HG03135 (cell line): ENCODE measurements at regions not wholly inside any gene's neighbourhood (a gene's known extent, or its start where the extent isn't known, plus 50 kb on each side); places are given as distances from the start of the nearest gene placed in this dataset.
"Not testable (repeated sequence)": the region's sequence is repeated elsewhere in the genome, so short reads cannot be mapped to it uniquely, and the experiment has no call there.

Experiments
- ATAC-seq: cut with Tn5 transposase; IDR thresholded peaks from one replicate; pipeline ENCODE4 v1.9.1; 2021; ENCODE audit warnings: mild to moderate bottlenecking, moderate library complexity; ENCODE audit not compliant: unreplicated experiment

DNA sequence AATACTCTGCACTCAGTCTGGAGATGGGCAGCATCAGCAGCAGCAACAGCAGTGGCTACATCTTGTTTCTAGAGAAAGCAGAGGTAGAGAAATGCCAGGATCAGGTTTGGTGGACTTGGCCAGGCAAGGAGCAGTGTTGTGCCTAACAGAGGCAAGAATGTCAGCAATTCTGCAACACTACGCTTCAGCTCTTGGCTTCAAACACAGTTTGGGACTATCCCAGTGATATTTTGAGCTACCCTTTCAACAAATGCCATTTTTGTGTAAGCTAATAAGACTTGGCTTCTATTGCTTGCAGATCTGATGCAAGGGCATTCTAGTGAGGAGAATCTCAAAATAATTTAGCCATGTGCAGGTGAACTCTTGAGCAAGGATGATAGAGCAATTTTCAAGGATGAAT lies 271.3 kb downstream of the PCDH20 start:
- no peak for ATAC-seq

DNA sequence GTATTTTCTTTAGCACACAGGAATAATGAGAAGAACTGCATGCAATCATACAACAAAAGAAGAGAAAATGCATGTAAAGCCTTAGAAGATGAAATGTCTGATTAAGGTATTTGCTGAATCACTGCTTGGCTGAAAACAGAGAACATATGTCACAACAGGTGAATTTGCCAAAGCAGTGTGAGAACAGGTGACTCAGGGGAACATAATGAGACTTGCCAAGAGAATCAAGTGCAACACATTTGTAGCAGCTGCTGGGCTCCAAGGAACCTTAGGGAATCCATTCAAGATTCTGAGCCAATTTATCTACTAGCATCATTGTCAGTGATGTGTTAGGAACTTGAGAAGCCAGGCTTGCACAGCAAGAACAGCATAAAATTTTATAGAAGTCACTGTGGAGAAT lies 273.1 kb downstream of the PCDH20 start:
- no peak for ATAC-seq

DNA sequence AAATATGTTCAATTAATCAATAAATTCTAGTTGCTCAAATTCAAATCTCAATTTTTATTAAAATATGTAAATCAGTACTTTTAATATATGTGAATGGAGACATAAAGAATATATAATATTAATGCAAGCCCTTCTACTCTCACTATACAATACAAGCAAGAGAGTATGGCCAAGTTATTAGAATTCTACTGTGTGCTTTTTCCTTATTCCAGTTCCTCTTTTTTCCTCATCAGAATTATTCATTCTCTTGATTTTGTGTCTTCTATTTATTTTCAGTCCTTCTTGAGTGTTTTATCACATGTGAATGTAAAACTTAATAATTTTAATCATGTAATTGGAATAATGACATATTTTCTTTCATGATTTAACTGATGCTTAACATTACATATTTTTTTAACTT lies 276.8 kb downstream of the PCDH20 start:
- ATAC-seq: no peak

DNA sequence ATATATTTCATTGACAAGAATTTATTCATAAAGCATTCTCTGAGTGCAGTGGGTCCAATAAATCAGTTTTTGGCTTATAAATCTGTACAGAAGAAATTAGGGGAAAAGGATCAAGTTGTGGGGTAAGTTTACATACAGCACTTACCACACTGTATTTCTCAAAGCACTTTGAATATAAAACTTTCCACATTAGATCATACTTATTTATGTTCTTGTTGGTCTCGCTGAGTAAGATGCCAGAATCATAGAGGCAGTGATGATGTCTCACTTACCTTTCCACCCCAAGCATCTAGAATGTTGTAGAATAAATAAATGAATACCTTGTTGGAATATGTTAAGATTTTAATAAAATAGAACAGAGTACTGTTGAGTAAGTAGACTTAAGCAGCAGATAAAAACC lies 279.1 kb downstream of the PCDH20 start:
- ATAC-seq: no peak

DNA sequence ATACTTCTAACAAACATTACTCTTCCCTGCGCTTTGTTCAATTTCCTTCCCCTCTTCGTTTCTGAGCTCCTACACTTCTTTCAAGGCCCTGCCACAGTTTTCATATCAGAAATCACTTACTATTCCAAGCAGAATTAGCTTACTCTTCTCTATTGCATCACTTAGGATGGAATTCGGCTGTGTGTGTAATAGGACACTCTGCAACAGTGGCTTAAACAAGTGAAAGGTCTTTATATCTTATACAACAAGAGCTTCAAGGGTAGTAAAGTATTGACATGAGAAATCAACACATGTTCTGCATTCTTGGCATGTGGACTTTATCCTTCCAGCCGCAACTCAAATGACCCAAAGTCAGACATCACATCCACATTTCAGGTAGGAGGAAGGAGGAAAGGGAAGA lies 279.6 kb downstream of the PCDH20 start:
- ATAC-seq: no peak

DNA sequence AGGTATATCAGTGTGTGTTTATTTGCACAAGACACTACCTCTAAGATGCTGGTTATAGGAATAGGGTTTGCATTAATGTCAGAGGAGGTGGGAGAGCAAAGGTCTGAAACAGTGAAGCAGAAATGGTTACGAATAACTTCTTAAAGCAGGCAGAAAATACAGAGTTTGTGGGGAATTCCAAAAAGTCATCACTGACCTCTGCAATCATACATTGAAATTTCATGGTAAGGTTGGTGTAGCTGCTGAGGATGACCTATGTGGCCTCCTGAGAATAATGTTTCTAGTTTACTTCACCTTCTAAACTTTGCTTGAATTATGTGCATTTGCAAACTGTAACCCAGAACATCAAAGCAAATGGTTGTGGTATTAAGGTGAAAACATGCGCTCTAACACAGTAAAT lies 280.1 kb downstream of the PCDH20 start:
- no peak for ATAC-seq

DNA sequence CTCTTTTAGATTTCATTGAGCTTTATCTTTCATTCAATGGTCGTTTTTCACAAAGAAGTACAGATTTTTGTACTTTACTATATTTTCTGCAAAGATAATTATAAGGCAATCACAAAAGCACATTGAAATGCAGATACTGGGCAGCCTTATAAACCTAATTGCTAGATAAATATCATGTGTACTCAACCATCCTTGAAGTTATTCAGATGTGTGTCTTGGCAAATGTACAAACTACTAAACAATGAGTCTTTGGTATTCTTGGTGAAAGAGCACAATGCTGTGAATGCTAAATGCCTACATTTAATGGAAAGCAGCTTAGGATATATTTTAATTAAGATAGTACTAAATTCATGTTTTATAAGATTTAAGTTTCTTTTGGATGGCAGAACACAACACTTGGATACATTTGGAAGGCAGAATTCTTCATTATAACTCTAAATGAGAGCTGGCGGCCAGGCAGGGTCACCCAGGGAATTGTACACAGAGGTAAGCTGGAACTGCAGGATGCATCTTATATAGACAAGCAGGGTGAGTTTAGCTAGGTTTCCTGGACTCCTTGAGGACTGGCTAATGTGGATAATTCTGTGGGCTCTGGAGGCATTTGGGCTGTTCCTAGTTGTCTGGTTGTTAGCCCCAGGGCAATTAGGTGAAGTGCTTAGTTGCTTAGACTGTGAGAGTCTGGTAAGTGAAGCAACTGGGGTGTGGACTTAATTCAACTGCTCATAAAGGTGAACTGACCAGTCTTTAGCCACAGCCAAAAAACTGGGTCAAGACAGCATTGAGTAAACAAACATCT lies 286.6 kb downstream of the PCDH20 start:
- ATAC-seq: no peak

DNA sequence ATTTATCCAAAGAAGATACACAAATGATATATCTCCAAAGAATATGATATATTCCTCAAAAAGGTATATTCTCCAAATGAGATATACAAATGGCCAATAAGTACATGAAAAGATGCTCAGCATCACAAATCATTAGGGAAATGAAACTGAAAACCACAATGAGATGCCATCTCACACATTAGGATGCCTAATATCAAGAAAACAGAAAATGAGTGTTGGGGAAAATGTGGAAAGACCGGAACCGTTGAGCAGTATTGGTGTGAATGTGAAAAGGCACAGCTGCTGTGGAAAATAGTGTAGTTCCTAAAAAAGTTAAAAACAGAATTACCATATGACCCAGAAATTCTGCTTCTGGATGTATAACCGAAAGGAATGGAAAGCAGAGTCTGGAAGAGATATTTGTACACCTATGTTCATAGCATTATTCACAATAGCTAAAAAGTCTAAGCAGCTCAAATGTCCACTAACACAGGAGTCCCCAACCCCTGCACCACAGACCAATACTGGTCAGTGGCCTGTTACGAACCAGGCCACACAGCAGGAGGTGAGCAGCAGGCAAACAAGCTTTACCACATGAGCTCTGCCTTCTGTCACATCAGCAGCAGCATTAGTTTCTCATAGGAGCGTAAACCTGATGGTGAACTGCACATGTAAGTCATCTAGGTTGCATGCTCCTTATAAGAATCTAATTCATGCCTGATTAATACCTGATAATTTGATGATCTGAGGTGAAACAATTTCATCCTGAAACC lies 291.9 kb downstream of the PCDH20 start:
- no peak for ATAC-seq

DNA sequence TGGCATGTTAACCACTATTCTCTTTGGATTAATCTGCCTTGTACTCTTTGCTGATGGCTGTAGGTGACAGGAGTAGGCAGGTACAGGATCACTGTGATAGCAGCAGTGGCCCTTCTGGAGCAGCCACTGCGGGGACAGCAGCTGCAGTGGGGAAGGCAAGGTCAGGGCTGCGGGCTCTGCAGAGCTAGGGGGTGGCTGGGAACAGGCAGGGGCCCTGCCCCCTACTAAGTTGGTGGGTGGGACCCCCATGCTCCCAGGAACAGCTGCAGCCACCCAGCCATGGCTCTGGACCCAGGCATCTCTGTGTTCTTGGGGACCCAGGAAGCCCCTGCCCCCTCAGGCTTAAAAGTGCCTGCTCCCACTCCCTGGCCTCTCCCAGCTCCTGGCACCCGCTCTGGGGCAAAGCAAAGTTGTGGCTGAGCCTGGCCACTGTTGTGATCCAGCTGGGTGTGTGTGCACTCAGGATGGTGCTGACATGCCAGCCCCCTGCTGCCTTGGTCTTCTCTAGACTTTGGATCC lies 302.4 kb downstream of the PCDH20 start:
- no peak for ATAC-seq

DNA sequence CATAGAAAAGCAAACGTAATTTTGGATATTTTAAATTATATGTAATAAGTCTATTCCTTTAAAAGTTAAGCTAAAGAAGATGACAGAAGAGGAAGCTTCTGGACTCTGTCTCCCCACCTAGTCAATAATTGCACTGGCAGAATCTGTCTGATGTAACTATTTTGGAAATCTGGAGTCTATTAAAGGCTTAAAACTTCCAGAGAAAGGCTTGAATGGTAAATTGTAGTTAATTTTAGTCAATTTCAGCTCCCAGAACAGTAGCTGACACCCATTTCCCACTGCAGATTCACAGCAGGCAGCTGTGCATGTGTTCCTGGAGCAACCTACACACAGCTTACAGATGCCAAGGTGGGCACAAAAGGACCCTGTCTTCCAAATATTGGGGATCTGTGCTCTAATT lies 304.1 kb downstream of the PCDH20 start:
- ATAC-seq: no peak

DNA sequence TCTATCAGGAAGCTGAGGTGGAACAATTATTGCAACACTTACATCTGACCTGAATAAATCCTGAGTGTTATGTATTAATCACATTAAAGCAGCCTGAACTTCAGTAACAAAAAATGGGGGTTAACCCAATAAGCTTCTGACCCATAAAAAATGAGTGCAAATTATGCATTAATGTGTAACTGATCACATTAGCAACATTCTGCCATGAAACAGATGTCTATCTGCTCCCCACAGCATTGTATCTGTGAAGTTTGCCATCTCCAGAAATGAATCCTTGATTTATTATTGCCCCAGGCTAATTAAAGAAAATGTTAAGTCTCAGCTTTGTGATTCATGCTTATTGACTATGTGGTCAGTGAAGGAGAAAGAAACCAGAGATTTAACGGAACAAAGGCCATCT lies 304.9 kb downstream of the PCDH20 start:
- ATAC-seq: no peak

DNA sequence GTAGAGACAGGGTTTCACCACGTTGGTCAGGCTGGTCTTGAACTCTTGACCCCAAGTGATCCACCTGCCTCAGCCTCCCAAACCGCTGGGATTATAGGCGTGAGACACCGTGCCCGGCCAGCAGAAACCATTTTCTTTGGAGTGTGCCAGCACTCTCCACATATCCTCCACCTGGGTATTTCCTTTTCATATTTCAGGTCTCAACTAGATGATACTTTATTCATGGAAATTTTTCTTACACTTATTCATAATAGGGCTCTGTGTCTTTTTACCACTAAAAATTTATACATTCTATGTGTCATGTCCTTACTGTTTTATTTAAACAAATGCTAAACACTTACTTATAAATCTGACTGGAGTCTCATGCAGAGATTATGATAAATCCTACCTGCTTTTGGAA lies 305.9 kb downstream of the PCDH20 start:
- ATAC-seq: no peak

DNA sequence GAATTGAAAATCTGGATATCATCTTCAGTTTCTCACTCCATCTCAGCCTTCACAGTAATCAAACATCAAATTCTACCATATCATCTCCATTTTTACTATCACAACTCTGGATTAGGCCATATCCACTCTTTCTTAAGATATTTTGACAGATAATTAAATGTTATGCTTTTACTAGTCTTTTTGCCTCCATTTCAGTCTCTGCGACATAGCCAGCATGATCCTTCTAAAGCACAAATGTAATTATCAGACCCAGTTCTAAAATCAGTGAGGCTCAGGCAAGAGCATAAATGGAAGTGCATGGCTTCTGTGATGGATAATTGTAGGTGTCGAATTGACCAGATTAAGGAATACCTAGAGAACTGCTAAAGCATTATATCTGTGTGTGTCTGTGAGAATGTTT lies 307.7 kb downstream of the PCDH20 start:
- ATAC-seq: no peak

DNA sequence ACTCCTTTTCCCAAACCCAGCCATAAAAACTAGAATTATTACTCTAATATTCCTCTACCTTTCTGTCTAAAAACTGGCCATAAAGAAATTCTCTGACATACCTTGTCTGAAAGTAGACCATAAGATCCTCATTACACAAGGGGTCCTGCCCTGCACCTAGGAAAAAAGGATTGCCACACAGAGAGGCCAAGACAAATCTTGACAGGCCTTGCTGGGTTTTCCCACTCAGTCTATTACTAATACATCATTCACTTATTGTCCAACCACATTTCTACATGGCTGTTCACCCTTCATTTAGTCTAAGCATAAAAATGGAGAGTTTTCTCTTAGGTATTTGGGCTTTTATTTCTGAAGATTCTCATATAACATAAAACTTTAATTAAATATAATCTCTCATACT lies 319.8 kb downstream of the PCDH20 start:
- ATAC-seq: no peak

DNA sequence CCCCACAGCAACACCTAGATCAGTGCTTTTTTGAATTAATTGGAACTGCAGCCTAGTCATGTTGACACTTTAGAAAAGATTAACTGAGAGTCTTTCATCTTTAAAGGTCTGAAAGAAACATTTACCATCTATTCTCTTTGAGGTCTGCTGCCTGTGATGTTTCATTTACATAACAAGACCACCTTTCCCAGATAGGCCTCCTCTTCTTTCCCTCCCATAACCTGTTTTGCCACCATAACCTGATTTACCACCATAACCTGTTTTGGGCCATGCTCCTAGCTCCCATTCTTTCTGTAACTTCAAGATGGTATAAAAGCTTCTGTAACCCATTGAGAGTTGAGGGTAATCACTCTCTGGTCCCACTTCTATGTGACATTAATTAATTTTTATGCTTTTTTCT lies 320.8 kb downstream of the PCDH20 start:
- no peak for ATAC-seq

DNA sequence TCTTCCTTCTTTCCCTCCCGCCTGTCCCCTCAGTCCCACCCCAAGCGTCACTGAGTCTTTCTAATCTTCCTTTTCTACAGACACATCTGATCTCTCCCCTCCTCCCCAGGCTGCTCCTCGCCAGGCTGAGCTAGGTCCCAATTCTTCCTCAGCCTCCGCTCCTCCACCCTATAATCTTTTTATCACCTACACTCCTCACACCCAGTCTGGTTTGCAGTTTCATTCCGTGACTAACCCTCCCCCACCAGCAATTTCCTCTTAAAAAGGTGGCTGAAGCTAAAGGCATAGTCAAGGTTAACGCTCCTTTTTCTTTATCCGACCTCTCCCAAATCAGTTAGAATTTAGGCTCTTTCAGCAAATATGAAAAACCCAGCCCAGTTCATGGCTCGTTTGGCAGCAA lies 325.8 kb downstream of the PCDH20 start:
- not testable (repeated sequence) for ATAC-seq

DNA sequence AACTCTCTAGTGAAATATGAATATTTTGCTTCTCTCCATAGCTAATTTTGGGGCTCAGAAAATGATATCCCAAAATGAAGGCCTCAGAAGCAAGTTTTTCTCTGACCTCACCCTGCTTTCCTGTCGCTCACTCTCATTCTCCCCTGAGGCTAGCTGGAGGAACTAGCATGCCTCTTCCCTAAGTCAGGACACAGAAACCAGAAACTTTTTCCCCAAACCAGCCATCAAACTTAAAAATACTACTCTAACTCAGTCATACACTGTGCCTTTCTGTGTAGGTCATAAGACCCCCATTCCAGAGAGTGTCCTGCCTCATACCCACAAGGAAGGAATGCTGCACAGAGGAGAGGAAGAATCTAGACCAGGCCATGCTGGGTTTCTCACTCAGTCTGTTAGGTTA lies 329.6 kb downstream of the PCDH20 start:
- no peak for ATAC-seq

DNA sequence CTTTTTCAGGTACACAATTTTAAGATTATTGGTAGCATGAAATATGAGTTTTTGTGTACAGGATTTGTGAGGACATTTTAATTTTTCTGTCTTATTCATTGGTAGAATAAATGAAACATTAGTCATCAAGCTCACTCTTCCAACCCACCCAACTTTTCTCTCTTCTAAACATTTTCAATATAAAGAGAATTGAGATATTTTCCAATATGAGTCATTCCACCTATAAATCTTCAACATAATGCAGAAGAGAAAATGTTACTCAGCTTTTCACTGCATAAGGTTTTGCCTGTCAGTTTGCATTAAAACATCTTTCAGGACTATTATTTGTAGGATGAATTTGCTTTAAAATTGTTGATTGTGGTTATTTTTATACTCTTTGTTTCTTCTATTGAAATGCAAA lies 330.7 kb downstream of the PCDH20 start:
- ATAC-seq: no peak

DNA sequence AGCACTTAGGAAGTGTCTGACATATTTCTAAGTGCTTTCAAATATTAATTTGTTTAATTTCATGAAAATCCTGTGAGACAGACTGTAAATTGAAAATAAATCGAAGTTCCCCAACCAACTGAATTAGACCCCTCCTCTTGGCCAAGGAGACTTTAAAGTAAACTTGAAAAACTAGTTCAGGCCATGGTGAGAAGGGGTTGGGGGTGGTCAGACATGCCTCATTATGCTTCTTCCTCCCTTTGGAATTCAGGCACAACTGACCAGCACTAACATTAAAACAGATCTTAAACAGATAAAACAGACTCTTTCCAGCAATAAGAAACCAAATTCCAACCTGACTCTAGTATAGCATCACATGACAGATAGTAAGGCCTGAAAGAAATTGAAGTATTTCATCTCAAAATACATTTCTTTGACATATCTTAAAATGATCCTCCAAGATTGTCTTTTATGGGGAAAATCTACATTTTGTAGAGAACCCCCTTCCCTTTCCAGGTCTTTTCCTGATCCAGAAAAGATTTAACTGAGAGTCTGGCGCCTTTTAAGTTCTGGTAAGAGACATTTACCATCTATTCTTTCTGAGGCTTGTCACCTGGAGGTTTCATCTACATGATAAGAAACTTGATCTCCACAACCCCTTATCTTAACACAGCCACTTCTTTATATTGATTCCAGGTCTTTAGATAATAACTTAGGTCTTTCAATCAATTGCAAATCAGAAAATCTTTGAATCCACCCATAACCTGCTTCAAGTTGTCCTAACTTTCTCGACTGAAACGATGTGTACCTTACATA lies 336.5 kb downstream of the PCDH20 start:
- no peak for ATAC-seq

DNA sequence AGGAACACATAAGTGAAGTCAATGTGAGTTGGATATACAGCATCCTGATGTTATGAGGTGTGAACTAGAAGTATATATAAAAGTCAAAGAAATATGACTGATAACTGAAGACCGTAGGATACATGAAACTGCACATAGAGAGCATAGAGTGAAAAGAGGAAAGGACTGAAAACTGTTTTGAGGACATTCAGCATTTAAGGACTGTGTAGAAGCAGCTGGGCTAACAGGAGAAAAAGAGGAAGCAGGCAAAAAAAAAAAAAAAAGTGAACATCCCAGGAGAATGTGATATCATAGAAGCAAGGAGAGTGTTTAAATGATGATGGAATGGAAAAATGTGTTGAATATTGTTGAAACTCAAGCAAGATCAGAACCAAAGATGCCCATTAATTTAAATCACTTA lies 363.5 kb downstream of the PCDH20 start:
- no peak for ATAC-seq

DNA sequence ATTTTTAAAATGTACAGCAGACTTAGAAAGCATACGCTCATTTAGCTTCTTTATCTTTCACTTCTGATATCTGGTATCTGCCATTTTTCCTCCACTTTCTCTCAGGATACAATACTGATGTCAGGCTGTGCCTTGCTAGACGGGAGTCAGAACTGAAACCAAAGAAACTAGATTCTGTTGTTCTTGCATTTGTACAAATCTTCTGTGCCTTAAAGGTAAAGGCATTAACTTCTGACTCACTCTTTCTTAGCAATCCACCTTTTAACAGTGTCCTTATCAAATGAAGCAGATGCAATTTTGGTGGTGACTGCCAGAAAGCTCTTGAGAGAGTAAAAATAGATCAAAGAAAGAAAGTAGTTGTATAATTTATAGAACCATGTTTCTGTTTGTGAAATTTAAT lies 370.4 kb downstream of the PCDH20 start:
- ATAC-seq: no peak

DNA sequence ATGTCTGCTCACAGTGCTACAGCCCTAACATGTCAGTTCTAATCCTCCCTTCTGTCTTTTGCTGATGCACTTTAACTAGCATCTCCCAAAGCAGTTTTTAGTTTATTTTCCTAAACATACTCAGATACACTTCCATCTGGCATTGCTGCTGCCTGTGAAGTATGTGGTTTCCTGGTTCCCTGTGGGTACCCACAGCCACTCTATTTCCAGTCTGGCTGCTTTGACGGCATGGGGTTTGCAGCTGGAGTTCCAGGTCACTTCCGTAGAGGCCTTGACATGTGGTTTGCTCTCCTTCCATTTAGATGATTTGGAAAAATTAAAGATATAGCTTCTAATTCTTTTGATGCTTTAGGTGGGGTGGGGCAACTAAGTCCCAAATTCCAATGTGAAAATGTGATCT lies 375.5 kb downstream of the PCDH20 start:
- no peak for ATAC-seq
